ENCODE measurements at regions not wholly inside any gene's neighbourhood (a gene's known extent, or its start where the extent isn't known, plus 50 kb on each side); places are given as distances from the start of the nearest gene placed in this dataset.

DNA sequence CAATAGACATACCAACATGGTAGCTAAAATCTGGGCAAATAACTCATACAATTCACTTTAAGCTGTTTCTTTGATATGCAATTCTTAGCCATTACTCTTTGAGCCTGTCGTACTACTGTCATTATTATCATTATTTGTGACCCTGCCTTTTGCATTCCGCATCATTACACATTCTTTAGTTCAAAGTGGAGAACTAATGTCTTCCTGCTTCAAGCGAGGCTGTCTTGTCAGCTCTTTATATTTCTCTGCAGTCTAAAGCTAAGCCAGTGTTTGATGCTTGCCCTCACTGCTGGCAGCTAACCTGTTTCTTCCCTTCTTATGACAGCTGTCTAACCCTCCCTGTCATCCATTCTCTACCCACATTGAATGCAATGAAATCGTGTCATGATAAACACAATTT lies 186.8 kb downstream of the FAT4 start:
- no peak overlapping the region for H3K4me3 ChIP-seq
- no peaks in the 10 kb centered on the region for H3K27me3 ChIP-seq
- TF ChIP-seq, protein P1, sequence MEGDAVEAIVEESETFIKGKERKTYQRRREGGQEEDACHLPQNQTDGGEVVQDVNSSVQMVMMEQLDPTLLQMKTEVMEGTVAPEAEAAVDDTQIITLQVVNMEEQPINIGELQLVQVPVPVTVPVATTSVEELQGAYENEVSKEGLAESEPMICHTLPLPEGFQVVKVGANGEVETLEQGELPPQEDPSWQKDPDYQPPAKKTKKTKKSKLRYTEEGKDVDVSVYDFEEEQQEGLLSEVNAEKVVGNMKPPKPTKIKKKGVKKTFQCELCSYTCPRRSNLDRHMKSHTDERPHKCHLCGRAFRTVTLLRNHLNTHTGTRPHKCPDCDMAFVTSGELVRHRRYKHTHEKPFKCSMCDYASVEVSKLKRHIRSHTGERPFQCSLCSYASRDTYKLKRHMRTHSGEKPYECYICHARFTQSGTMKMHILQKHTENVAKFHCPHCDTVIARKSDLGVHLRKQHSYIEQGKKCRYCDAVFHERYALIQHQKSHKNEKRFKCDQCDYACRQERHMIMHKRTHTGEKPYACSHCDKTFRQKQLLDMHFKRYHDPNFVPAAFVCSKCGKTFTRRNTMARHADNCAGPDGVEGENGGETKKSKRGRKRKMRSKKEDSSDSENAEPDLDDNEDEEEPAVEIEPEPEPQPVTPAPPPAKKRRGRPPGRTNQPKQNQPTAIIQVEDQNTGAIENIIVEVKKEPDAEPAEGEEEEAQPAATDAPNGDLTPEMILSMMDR (IDR thresholded peaks at IDR 0.05) = no peak
- intact Hi-C loops (cut with DNase I; ENCODE audit: low total_unique reads) = no loop called here
- H3K4me1 ChIP-seq = no peaks in the 10 kb centered on the region
- DNase-seq = no peak
- H3K27ac ChIP-seq = no peak overlapping the region
- no peaks in the 10 kb centered on the region for H3K9me3 ChIP-seq
- no peaks in the 10 kb centered on the region for H3K36me3 ChIP-seq

DNA sequence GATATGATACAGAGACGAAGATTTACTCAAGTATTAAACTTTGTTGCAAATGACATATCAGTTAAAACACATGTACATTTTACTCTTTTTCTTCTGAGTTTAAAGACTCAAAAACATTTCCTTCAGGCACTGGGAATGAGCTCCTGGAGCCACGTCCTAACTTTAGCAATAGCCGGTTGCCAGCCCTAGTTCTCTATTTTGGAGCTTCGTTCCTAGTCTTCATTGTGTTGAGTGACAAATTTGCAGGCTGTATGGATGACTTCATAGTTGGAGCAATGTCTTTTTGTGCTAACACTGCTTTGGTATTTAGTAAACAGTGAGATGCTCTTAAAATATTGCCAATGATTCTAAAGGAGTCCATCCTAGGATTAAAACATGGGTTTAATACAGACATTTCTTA lies 190.9 kb downstream of the FAT4 start:
- intact Hi-C loops (cut with DNase I; ENCODE audit: low total_unique reads) = no loop called here
- no peak overlapping the region for H3K4me3 ChIP-seq
- DNase-seq = no peak
- H3K27ac ChIP-seq = no peak overlapping the region
- H3K9me3 ChIP-seq = no peaks in the 10 kb centered on the region
- H3K36me3 ChIP-seq = no peaks in the 10 kb centered on the region
- TF ChIP-seq, protein P1 (IDR thresholded peaks at IDR 0.05) = no peak
- no peaks in the 10 kb centered on the region for H3K27me3 ChIP-seq
- H3K4me1 ChIP-seq = no peaks in the 10 kb centered on the region

DNA sequence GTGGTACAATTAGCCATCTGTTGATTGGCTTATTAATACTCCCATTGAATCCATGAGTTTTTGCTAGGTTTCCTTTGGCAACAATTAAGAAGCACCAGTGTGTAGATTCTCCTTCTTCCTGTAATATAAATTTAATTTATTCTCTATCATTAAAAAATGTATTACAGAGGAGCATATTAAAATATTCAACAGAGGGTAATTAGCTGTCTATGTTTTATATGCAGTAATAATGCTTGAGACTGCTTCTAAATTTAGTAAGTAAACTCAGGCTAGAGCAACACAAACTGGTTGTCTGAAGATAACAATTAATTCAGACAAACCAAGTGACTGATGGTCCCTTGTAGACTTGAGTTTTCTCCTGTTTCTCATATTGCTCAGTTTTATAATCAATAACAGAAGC lies 192.4 kb downstream of the FAT4 start:
- intact Hi-C loops (cut with DNase I; ENCODE audit: low total_unique reads) = no loop called here
- H3K9me3 ChIP-seq = no peaks in the 10 kb centered on the region
- no peak for DNase-seq
- H3K27me3 ChIP-seq = no peaks in the 10 kb centered on the region
- H3K4me3 ChIP-seq = no peak overlapping the region
- H3K4me1 ChIP-seq = no peaks in the 10 kb centered on the region
- no peak overlapping the region for H3K27ac ChIP-seq
- TF ChIP-seq, protein P1 (IDR thresholded peaks at IDR 0.05) = no peak
- no peaks in the 10 kb centered on the region for H3K36me3 ChIP-seq

DNA sequence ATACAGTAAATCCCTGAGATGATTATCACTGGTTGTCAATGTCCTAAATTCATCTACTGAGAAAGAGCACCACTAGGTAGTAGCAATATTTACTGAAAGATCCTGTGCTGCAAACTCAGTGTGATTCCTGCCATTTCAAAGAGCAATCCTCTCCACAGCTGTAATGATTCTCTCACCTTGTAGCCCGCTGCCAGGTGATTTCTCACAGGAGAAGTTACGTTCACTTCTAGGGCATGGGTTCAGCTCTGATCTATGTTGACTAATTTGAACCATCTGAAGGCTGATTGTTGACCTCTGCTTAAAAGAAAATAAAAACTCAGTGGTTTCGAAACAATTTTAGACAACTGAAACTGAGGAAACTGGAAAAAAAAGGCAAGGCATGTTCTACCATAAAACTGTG lies 197.0 kb downstream of the FAT4 start:
- H3K27ac ChIP-seq = no peak overlapping the region
- H3K4me1 ChIP-seq = no peaks in the 10 kb centered on the region
- peaks cover 0 to 3% (median 0%) of the 10 kb centered on the region in 3 donors for H3K9me3 ChIP-seq
- intact Hi-C loops (cut with DNase I; ENCODE audit: low total_unique reads) = no loop called here
- no peak overlapping the region for H3K4me3 ChIP-seq
- DNase-seq = no peak
- TF ChIP-seq, protein P1 (IDR thresholded peaks at IDR 0.05) = no peak
- no peaks in the 10 kb centered on the region for H3K36me3 ChIP-seq
- no peaks in the 10 kb centered on the region for H3K27me3 ChIP-seq

DNA sequence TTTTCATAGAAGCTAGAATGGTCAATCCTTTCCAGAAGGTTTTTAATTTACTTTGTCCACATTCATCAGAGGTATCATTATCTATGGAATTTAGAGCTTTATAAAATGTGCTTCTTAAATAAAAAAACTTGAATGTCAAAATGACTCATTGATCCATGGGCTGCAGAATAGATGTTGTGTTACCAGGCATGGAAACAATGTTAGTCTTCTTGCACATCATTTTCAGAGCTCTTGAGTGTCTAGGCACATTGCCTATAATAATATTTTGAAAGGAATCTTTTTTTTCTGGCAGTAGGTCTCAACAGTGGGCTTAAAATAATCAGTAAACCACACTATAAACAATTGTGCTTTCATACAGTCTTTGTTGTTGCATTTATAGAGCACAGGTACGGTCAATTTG lies 200.3 kb downstream of the FAT4 start:
- intact Hi-C loops (cut with DNase I; ENCODE audit: low total_unique reads) = no loop called here
- Histone ChIP-seq H3K27ac (no peak overlapping the region), H3K9me3 (peaks cover 0 to 3% (median 0%) of the 10 kb centered on the region in 3 donors), H3K4me1 (no peaks in the 10 kb centered on the region), H3K27me3 (no peaks in the 10 kb centered on the region), H3K4me3 (no peak overlapping the region), H3K36me3 (no peaks in the 10 kb centered on the region)
- no peak for DNase-seq
- TF ChIP-seq, protein P1 (IDR thresholded peaks at IDR 0.05) = no peak

DNA sequence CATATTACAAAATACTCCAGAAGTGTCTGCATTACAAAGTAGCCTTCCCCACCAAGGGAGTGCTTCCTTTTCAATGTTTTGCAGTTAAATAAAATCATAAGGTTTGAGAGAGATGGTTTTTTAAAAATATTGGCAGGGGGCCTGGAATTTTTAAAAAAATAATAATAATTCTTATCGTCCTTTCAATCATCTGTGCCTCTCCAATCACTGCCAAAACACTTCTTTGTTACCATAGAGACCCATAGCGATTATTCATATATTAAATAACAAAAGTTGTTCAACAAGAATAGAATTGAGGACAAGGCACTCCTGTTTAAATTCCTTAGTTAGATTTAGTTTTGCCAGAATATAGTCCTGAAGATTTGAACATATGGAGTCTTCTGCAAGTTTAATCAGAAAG lies 203.1 kb downstream of the FAT4 start:
- TF ChIP-seq, protein P1 (IDR thresholded peaks at IDR 0.05) = no peak
- H3K4me3 ChIP-seq = no peak overlapping the region
- H3K4me1 ChIP-seq = no peaks in the 10 kb centered on the region
- no peak overlapping the region for H3K27ac ChIP-seq
- peaks cover 0 to 3% (median 0%) of the 10 kb centered on the region in 3 donors for H3K9me3 ChIP-seq
- DNase-seq = no peak
- intact Hi-C loops (cut with DNase I; ENCODE audit: low total_unique reads) = no loop called here
- H3K36me3 ChIP-seq = no peaks in the 10 kb centered on the region
- H3K27me3 ChIP-seq = no peaks in the 10 kb centered on the region
